IPS-NIHi7 (cell line): ENCODE measurements at regions not wholly inside any gene's neighbourhood (a gene's known extent, or its start where the extent isn't known, plus 50 kb on each side); places are given as distances from the start of the nearest gene placed in this dataset.
"Not testable (repeated sequence)": the region's sequence is repeated elsewhere in the genome, so short reads cannot be mapped to it uniquely, and the experiment has no call there.

Experiments
- DNase-seq: peaks from one replicate; pipeline ENCODE4 v3.0.0; 2012; ENCODE audit warnings: mixed read lengths; ENCODE audit errors: extremely low spot score

DNA sequence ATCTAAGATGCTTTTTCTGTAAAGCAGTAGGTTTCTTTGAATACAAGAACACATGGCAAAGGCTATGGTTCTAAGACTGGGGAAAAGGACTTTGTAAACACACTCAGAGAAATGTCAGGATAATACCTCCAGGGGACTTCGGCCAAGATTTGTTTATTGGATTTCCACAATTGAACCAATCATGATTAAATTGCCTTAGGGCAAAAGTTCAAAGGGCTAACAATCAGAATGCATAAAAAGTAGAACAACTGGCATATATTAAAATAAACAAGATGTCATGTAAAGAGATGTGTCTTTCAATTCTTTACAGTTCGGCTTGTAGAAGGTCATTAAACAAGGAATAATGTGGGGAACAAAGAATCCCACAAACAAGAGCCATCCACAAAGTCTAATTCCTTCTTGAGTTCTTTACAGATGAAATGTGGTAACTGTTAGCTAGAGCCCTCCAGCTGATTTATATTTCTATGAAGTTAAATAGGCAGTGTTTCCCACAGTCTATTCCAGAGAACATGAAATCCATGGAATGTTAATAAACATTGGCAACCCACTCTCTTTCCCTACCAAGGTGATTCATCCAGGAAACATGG is 565.5 kb downstream of the ZNF608 start:
- no peak for DNase-seq

DNA sequence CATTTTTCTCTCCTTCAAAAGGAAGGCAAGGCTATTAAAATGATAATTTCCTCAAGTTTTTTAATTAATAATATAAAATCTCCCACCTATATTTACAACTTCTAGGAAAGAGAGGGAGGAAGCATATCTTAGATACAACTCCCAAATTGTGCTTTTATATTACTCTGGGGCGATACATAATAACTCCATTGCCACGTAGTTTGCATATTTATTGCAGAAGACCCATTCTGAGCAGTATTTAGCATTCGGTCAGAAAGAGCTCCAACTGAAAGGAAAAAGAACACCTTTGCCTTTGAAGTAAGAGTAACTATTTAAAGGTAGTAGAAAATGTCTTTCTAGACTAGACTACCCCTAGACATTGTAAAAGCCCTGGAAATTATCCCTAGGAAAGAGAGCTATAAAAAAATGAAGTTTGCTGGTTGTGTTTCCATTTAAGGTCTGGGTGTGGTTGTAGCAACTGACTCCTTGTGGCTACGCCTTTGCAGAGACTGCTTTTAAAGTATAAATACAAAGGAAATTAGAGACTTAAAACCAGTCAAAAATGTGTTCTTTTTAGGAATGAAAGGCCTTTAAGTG is 566.1 kb downstream of the ZNF608 start:
- DNase-seq = no peak

DNA sequence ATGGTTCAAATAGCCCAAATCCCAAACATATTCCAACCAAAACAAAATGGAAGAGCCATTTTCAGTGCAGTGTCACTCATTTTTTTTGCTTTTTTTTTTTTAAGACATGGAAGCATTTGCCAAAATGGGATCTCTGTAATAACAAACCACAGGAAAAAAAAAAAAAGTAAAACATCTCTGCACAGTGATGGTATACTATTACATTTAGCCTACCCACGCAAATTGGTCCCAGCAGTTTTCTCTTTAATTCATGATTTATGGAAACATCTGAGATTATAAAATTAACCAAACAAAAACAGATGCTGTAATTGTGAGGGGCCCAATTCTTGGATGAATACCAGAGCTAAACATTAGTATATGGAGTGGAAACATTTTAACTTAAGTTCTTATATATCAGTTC is 566.6 kb downstream of the ZNF608 start:
- DNase-seq = no peak

DNA sequence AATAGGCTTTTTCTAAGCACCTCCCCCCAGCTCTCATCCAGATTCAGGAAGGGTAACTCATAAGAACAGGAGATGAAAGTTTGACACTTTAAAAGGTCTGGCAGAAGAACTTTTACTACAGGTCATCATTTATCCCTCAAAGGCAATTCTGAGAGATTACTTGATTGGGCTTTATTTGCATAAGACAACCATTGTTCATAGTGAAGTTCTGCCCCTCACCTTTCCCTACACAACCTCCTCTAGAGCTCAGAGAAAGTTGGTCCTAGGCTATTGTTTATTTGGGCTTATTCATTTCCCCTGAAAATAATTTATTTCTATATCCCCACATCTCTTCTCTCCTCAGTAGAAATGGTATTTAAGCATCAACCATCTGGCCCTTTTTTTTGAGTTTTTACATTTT is 568.4 kb downstream of the ZNF608 start:
- no peak for DNase-seq

DNA sequence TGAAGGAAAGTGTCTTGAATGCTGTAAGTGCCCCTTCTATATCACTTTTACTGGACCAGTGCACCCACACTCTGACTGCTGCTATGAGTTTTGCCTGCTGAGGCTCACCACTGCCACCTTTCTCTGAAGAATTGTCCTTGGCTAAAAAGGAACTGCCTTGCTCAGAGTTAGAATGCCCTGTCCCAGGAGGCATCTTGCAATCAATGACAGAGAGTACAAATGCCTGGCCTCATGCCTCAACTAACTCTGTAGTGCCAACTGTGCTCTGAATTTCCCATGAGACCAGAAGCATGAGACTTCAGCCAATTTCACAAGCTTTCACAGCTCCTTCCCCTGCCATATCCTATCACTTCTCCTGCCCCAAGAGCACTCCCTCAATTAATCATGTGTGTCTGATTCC is 569.7 kb downstream of the ZNF608 start:
- DNase-seq = no peak

DNA sequence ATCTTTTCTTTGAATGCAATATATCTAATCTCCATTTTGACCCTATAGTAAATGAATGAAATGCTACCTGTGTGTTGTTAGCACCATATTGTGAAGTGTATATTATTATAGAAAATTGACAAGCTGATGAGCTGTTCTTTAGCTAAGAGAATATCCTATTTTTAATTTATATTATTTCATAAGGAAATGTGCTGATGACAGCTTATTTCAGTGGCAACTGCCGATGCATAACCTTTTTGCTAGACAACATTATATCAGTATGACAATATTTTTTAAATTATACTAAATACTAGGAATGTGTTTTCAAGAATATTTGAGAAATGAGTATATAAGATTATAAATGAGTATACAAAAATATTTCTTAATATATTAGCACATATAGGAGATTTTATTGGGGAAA is 573.1 kb downstream of the ZNF608 start:
- no peak for DNase-seq

DNA sequence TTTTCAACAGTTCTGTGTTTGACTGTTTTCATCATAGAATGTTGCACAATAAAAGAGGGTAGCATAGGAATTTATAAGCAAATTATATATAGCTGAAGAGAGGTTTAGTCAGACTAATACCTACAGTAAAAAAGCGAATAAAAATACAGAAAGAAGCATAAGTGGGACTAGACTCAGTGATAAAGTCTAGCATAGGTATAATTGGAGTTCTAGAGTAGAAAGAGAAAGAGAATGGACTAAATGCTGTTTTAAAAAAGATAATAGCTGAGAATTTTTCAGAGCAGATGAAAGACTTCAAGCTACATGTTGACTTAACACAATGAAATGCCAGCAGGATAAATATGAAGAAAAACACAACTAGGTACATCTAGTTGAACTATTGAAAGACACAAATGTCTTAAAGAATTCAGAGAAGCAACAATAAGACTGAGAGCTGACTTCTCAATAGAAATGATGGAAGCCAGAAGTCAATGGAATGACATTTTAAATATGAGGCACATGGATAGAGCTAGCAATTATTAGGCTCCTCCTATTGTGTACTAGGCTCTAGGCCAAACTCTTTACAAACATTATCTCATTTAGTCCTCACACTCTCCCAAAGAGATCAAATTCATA is 573.9 kb downstream of the ZNF608 start:
- DNase-seq = no peak

DNA sequence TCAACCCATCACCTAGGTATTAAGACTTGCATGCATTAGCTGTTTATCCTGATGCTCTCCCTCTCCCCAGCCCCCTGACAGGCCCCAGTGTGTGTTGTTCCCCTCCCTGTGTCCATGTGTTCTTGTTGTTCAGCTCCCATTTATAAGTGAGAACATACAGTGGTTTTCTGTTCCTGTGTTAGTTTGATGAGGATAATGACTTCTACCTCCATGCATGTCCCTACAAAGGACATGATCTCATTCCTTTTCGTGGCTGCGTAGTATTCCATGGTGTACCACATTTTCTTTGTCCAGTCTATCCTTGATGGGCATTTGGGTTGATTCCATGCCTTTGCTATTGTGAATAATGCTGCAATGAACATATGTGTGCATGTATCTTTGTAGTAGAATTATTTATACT is 578.3 kb downstream of the ZNF608 start:
- DNase-seq = not testable (repeated sequence)

DNA sequence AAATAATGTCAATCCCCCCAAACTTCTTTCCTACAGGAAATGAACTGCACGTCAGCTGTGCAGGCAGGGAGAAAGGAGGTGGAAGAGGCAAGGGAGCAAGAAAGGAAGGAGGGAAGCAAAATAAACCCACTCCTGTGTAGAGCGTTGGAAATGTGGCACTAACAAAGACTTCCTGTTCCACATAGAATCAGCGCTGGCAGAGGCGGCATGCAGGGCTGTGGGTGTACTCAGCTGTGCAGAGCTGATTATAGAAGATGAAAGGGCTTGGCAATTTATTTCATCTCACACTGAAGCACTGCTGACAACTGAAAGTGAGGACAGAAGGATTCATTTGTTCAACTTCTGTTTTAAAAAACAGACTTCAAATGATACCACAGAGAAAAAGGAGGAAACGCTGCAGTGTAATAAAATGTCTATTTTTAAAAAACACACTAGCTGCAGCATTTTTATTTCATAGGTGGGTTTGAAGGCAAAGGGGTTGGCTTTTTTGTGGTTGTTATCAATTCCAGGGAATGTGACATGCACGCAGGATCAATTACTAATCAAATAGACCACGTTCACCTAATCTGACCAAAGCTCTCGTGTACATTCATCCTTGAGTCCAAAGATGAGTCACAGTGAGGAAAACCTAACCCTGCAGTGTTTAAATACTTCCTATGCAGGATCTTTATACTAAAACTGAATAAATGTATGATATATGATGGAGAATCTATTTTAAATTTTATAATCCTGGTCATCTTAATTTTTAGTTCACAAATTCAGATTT is 583.5 kb downstream of the ZNF608 start:
- DNase-seq = no peak

DNA sequence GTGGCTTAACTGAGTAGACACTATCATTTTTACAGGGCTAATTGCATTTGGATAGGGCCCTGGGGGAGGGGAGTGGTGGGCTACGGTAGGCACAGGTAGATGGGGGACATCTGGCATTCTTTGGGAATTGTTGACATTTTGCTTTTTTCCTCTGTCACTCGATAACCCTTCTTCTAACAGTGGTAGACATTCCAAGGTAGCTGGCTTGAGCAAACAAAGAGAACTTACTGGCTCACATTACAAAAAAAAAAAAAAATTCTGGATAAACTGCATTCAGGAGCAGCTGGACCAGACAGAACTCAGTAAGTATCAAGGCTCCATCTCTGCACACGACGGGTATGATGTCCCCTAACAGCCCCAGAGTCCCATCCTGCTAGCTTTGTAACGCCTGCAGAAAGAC is 585.2 kb downstream of the ZNF608 start:
- no peak for DNase-seq

DNA sequence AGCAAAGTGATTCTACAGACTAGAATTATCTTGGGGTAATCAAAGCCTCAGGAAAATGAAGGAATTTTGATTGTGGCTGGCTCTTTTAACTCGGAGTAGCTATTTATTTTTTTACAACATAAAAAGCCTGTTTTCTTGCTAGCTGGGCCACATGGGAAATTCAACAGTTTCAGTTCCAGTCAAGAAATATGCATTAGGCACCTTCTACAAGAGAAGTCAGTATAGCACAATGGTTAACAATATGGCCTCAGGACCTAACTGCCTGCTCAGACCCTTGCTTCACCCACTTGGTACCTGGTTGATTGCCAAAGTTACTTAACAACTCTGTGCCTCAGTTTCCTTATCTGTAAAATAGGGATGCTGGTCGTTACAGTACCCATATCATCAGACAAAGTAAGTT is 586.2 kb downstream of the ZNF608 start:
- no peak for DNase-seq

DNA sequence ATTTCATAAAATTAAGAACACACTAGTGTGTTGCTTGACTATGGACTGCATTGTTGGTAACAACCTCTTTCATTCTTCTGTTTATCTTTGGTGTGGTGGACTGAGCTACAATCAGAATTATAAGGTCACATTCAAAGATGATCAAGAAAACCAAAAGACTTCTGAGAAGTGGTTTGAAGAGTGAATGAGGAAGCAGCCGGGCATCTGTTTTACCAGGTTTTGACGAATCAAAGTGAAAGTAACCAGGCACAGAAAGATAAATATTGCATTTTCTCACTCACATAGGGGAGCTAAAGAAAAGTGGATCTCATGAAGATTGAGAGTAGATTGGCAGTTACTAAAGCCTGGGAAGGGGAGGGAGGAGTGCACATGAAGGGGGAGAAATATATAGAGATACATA is 589.1 kb downstream of the ZNF608 start:
- no peak for DNase-seq

DNA sequence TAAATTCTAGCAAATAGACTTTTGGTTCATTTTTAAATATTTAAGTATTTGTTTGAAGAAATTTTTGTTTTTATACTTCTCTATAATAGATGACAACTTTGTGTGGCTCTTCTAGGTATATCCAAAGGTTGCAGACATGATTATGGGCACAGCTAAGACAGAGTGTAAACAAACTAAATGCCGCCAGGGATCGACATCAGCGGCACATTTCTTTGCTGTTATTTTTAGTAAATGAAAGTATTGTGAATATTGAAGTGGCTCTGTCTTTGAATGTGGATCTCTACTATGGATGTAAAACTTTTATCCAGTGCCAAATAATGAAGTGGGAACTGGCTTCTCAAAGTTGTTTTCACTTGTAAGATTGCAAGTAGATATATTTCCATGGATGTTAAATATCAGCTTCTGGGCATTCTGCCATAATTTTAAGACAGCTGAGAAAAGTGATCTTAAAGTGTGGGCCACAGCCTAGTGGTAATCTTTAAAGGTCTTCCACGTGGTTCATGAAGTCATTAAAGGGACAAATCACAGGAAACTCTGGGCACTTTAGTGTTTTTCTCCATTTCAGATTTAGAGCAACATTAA is 589.9 kb downstream of the ZNF608 start:
- no peak for DNase-seq

DNA sequence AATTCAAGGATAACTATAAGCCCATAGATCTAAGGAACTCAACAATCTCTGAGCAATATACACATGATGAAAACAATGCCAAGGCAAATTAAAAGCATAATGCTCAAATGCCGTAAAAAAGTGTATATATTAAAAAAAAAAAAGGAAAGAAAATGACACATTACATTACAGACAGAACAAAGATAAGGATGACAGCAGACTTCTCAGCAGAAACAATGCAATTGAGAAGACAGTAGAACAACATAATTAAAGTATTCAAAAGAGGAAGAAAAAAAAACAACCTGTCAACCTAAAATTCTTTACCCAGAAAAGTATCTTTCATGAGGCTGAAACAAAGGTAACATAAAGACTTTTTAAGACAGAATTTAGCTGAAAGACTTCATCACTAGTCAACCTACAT is 591.7 kb downstream of the ZNF608 start:
- no peak for DNase-seq

DNA sequence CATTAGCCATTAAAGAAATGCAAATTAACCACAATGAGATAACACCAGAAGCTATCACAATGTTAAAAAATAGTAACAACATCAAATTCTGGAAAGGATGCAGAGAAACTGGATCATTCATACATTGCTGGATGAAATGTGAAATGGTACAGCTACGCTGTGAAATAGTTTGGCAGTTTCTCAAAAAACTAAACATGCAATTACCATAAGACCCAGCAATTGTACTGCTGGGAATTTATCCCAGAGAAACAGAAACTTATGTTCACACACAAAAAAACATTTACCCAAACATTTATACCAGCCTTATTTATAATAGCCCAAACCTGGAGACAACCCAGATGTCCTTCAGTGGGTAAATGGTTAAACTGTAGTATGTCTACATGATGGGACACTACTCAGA is 592.9 kb downstream of the ZNF608 start:
- no peak for DNase-seq

DNA sequence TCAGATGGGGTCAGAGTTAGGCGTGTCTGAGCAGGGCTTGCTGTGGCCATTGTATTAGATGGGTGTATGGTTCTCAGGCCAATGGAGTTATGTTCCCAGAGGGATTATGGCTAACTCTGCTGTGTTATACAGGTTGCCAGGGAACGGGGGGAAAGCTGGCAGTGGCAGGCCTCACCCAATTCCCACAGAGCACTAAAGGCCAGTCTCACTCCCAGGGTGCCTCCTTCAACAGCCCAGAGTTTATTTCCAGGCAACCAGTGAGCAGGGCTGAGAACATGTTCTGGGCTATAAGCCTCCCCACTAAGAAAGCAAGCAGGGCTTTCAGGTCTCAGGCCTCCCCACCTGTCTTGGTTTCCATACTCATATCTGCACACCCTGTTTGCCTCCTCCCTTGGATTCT is 597.9 kb downstream of the ZNF608 start:
- DNase-seq = no peak

DNA sequence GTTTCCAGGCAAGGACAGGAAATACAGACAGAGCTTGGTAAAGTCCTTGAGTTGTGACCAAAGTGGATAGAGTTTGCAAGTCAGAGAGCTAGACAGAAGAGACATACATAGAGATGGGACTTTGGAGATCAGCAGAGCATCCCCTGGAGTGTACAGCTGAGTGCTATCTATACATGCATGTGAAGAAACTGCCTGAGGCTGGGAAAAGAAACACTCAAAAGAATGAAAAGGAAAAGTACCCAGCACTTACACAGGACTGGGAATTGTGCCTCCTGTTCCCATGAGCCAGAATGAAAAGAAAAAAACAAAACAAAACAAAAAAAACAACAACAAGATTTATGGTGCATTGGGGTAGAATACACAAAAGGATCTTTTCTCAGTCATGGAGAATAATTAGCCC is 606.4 kb downstream of the ZNF608 start:
- DNase-seq = no peak

DNA sequence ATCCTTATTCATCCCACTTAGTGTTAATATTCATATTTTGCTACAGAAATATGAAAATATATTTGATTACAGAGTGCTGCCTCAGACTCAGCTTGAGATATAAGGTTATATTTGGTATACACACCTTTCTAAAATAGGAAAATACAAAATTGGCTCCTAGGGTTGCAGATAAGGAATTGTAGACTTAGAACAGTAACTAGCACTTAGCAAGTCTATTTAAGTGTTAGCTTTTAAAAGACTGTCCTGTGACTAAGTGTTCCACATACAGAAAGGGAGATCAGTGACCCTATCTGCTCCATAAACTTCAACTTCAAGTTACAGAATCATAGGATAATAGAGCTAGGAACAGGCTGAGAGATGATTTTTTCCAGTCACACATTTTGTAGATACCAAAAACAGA is 607.0 kb downstream of the ZNF608 start:
- DNase-seq = no peak

DNA sequence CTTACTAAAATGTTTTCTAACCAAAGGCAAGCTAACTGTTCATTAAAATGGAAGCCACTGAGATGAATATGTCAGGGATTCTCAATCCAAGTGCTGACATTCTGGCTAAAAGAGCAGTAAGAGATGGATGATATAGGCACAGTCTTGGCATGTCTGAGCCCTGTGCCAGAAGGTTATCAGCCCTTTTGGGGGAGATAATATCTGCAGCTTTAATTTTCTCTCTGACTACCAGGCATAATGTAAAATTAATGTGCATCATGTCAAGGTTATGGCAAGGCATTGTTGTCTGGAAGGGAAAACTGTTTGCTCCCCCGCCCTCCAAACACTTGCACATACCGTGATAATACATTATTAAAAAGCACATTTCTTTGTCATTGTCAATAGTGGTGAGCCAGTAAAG is 609.8 kb downstream of the ZNF608 start:
- DNase-seq = no peak

DNA sequence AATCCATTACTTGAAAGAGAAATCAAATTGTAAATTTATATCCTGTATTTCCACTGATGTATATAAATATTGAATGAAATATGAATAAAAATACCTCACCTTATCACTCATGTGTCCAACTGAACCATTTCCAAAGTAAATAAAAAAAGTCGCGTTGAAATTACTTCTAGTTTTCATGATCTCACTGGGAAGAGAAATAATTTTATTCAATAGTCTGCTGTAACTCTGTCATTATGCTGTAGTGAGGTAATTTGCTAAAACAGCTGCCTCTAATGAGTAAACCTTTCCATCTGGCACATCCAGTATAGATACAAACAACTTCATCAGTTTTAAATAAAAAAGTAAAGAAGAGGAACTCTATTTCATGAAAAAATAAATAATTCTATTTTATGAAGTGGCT is 611.5 kb downstream of the ZNF608 start:
- DNase-seq = no peak

DNA sequence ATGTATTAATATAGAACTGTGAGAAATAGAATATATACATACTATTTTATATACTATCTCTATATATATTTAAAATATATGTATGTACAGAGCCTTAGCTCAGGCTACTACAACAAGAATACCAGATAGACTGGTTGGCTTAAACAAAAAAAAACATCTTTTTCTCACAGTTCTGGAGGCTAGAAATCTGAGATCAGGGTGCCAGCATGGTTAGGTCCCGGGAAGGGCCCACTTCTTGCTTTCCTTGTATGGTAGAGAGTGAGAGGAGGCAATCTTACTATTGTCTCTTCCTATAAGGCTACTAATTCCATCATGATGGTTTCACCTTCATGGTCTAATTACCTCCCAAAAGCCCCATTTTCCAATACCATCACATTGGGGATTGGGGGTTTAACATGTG is 613.0 kb downstream of the ZNF608 start:
- DNase-seq = no peak

DNA sequence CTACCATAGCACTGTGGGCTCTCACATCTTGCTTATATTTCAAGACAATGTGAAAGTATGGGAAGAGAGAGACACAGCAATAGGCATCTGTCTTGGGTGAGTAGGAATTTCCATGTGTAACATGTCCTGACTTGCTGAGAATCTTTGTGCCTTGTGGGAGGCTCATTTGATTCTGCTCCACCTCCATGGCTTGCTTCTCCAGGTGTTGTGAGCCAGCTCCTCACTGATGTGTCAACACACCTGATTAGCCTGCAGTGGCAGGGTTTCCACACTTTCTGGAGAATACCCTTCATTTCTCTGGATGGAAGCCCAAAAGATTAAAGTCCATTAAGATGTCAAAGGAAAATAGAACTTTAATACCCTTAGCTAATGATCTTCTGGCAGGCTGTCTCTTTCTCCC is 613.6 kb downstream of the ZNF608 start:
- no peak for DNase-seq

DNA sequence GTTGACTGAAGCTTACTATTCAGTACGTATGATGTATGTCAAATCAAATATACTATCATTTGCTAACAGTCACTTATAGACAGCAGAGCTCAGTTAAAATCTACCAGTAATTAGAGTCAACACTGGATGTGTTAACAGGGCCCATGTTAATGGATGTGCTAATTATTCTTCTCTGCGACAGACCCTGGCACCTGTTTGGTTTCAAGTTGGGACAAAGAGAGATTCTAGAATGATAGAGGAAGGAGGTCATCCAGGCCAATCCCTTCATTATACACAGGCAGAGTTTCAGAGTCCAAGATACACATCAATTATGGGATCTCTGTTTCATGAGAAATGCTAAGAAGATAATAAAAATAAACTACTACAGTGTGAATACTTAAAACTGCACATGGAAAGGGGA is 615.0 kb downstream of the ZNF608 start:
- no peak for DNase-seq
